ENCODE measurements at regions not wholly inside any gene's neighbourhood (a gene's known extent, or its start where the extent isn't known, plus 50 kb on each side); places are given as distances from the start of the nearest gene placed in this dataset.

- no peak for TF ChIP-seq FOXA2 (IDR thresholded peaks at IDR 0.05)
- TF ChIP-seq HNF4G (IDR thresholded peaks at IDR 0.05), result no peak
- TF ChIP-seq NR2F2 (IDR thresholded peaks at IDR 0.05), result no peak
- TF ChIP-seq FOXA1 (IDR thresholded peaks at IDR 0.05), result no peak
- no peak for TF ChIP-seq ZBTB33 (IDR thresholded peaks at IDR 0.05)
- TF ChIP-seq REST (IDR thresholded peaks at IDR 0.05), result no peak
- no peak for TF ChIP-seq EGR1 (IDR thresholded peaks at IDR 0.05; ENCODE audit: low read depth in 2 of 2)
- TF ChIP-seq JUND (IDR thresholded peaks at IDR 0.05), result no peak
- no peak for TF ChIP-seq HNF4A (conservative IDR thresholded peaks at IDR 0.05)
- TF ChIP-seq TAF1 (conservative IDR thresholded peaks at IDR 0.05), result no peak
- TF ChIP-seq RXRA (IDR thresholded peaks at IDR 0.05), result no peak
- TF ChIP-seq SP1 (IDR thresholded peaks at IDR 0.05), result no peak
- no peak for TF ChIP-seq RAD21 (IDR thresholded peaks at IDR 0.05)
- TF ChIP-seq MAX (IDR thresholded peaks at IDR 0.05), result no peak
- TF ChIP-seq ATF3 (IDR thresholded peaks at IDR 0.05), result no peak
- TF ChIP-seq YY1 (IDR thresholded peaks at IDR 0.05), result no peak
- Histone ChIP-seq H3K9ac (ENCODE audit: low read depth in 1 of 2, low read length in 2 of 2) (no peak overlapping the region), H3K27me3 (ENCODE audit: control insufficient read depth in 4 of 4, insufficient read depth in 4 of 4, low read length in 3 of 4) (no peaks in the 10 kb centered on the region), H3K4me1 (ENCODE audit: control insufficient read depth in 4 of 4, insufficient read depth in 4 of 4, low read length in 3 of 4) (no peaks in the 10 kb centered on the region), H3K36me3 (ENCODE audit: control insufficient read depth in 4 of 4, insufficient read depth in 3 of 4, low read depth in 1 of 4, low read length in 3 of 4) (no peaks in the 10 kb centered on the region), H3K4me3 (ENCODE audit: low read depth in 1 of 3, low read length in 3 of 3) (no peak overlapping the region), H3K9me3 (ENCODE audit: control insufficient read depth in 4 of 4, low read length in 3 of 4) (no peaks in the 10 kb centered on the region), H3K27ac (ENCODE audit: low read depth in 1 of 2, low read length in 2 of 2) (no peak overlapping the region)
- DNase-seq (ENCODE audit: low spot score), result no peak
- 87% methylated on average over 3 of the region's 3 CpGs for WGBS
Observed at GRCh38 chr1:96016219-96016618, 705.4 kb upstream of the PTBP2 start.

- Histone ChIP-seq H3K4me3 (ENCODE audit: low read depth in 1 of 3, low read length in 3 of 3) (no peak overlapping the region), H3K4me1 (ENCODE audit: control insufficient read depth in 4 of 4, insufficient read depth in 4 of 4, low read length in 3 of 4) (no peaks in the 10 kb centered on the region), H3K27me3 (ENCODE audit: control insufficient read depth in 4 of 4, insufficient read depth in 4 of 4, low read length in 3 of 4) (no peaks in the 10 kb centered on the region), H3K27ac (ENCODE audit: low read depth in 1 of 2, low read length in 2 of 2) (no peak overlapping the region), H3K36me3 (ENCODE audit: control insufficient read depth in 4 of 4, insufficient read depth in 3 of 4, low read depth in 1 of 4, low read length in 3 of 4) (no peaks in the 10 kb centered on the region), H3K9me3 (ENCODE audit: control insufficient read depth in 4 of 4, low read length in 3 of 4) (no peaks in the 10 kb centered on the region), H3K9ac (ENCODE audit: low read depth in 1 of 2, low read length in 2 of 2) (no peak overlapping the region)
- no peak for DNase-seq (ENCODE audit: low spot score)
- TF ChIP-seq TAF1 (conservative IDR thresholded peaks at IDR 0.05), result no peak
- TF ChIP-seq NR2F2 (IDR thresholded peaks at IDR 0.05), result no peak
- TF ChIP-seq FOXA2 (IDR thresholded peaks at IDR 0.05), result no peak
Observed at GRCh38 chr1:96020378-96020777, 701.2 kb upstream of the PTBP2 start.

All from liver (tissue), 7 donors.